GM13977 (cell line): ENCODE measurements at regions not wholly inside any gene's neighbourhood (a gene's known extent, or its start where the extent isn't known, plus 50 kb on each side); places are given as distances from the start of the nearest gene placed in this dataset.

ENCODE experiments used
- DNase-seq: peaks from one replicate; pipeline ENCODE4 v3.0.0; 2012; ENCODE audit warnings: low spot score
- in situ Hi-C: fragments of 300-500 bp; cut with MboI; formaldehyde crosslinking; loops from one replicate; pipeline ENCODE4 v1.12.0; 2022; ENCODE audit warnings: low sequenced_read_pairs, low pct_unique_long_range_greater_than_20kb, mixed read lengths, inconsistent platforms; ENCODE audit not compliant: unreplicated experiment
- TF ChIP-seq, protein P1 (sequence below): IDR thresholded peaks from 2 replicates; pipeline ENCODE4 v1.5.1; 2012; ENCODE audit warnings: mild to moderate bottlenecking, control low read depth; ENCODE audit not compliant: insufficient read depth; ENCODE audit errors: extremely low read depth, missing control alignments

GRCh38 chr6:25179051-25179778 is 100.0 kb upstream of the CARMIL1 start:
- no peak for DNase-seq
- in situ Hi-C loops, result no loop called here

DNA sequence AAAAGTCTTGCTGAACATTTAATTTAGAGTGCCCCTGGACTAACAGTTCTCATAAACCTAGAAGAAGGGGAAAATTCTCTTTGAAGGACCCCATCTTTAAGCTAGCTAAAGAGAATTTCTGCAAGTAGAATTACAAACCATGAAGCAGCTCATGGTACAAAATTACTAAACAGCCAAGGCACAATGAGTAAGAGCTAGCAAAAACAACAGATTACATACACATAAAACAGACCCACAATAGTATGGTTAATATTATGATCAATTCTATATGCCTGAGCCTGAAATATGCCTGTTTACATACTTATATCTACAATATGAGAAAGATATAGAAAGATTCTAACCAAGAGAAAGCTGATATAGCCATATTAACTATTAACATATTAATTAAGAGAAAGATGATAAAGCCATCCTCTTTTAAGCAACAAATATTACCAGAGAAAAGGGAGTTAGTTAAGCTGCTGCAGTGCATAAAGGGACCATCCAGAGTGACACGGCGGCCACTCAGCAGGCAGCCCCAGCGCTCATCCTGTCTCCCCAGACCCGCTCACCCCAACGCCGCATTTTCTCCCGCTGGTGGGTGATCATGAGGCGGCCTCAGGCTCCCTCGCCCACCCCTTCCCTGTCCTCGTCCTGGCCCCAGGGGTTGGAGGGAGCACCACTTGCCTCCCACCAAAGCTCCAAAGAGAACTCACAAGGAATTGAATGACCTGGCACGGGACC is 98.4 kb upstream of the CARMIL1 start:
- DNase-seq, result no peak

More at GRCh38 chr6:25179051-25179778, 100.0 kb upstream of the CARMIL1 start:
- TF ChIP-seq, protein P1, sequence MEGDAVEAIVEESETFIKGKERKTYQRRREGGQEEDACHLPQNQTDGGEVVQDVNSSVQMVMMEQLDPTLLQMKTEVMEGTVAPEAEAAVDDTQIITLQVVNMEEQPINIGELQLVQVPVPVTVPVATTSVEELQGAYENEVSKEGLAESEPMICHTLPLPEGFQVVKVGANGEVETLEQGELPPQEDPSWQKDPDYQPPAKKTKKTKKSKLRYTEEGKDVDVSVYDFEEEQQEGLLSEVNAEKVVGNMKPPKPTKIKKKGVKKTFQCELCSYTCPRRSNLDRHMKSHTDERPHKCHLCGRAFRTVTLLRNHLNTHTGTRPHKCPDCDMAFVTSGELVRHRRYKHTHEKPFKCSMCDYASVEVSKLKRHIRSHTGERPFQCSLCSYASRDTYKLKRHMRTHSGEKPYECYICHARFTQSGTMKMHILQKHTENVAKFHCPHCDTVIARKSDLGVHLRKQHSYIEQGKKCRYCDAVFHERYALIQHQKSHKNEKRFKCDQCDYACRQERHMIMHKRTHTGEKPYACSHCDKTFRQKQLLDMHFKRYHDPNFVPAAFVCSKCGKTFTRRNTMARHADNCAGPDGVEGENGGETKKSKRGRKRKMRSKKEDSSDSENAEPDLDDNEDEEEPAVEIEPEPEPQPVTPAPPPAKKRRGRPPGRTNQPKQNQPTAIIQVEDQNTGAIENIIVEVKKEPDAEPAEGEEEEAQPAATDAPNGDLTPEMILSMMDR, result no peak

DNA sequence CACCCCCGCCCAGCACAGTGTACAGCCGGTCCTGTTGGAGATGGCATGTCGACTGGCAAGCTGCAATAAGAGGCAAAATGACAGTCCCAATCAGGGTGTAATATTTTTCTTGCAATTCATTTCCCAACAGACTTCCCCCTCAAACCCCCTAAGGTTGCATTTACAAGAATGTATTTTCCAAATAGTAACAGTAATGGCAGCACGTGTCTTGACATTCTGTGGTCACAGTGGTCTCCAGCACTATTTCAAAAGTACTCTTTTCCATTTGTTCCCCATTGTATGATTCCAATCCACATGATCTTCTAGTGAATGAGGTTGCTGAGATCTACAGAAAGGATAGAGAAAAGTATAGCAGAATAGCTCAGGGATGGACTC is 97.8 kb upstream of the CARMIL1 start:
- DNase-seq, result no peak
- TF ChIP-seq, protein P1, result no peak
- in situ Hi-C loops, result no loop called here

More for the DNA sequence above, 98.4 kb upstream of the CARMIL1 start:
- in situ Hi-C loops, result no loop called here
- TF ChIP-seq, protein P1, result no peak

GRCh38 chr6:25181923-25182322 is 97.3 kb upstream of the CARMIL1 start:
- TF ChIP-seq, protein P1, result no peak
- in situ Hi-C loops, result no loop called here
- no peak for DNase-seq

- DNase-seq, result no peak
- TF ChIP-seq, protein P1, result no peak
- in situ Hi-C loops, result no loop called here
Observed at GRCh38 chr6:25186919-25187318, 92.3 kb upstream of the CARMIL1 start.

DNA sequence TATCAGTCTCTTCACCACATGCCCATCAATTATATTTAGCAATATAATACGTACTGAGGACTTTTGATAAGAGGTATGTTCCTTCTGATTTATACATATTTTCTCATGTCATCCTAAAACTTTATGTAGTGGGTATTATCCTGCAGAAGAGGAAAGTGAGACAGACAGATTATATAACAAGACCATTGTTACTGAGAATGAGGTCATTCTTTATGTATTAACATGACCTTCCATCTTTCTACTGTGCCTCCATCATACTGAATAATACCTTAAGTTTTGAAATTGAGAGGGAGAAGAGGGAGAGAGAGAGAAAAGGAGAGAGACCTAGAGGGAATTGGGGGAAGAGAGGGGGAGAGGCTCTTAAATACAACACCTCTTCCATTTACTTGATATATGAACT is 90.9 kb upstream of the CARMIL1 start:
- TF ChIP-seq, protein P1, result no peak
- in situ Hi-C loops, result no loop called here
- DNase-seq, result no peak
